RKO (cell line): ENCODE measurements at regions not wholly inside any gene's neighbourhood (a gene's known extent, or its start where the extent isn't known, plus 50 kb on each side); places are given as distances from the start of the nearest gene placed in this dataset.

Source experiments
- DNase-seq: peaks from one replicate; pipeline ENCODE4 v3.0.0-alpha.2; 2016; ENCODE audit warnings: low spot score

GRCh38 chr5:61623401-61624069, 291.5 kb downstream of the ZSWIM6 start:
- DNase-seq = no peak

GRCh38 chr5:61624553-61625136, 292.6 kb downstream of the ZSWIM6 start:
- DNase-seq = no peak

DNA sequence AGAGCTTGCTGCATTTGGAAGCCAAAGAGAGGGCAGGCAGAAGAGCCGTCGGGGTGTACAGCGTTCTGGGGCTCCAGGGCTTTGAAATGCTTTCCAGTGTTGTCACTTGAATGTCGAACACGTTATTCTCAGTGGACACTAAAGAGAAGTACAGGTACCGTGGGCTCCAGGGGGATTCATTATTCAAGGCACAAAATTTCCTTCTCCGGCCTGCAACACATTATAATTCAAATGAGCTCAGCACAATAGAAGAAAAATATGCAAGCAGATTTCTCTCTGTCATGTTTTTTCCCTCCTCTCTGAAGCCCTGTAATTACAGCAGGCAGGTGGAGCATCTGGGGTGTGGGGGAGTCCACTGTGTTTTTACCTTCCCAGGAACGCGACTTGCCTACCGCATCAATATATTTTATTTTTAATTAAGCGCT, 293.1 kb downstream of the ZSWIM6 start:
- no peak for DNase-seq

DNA sequence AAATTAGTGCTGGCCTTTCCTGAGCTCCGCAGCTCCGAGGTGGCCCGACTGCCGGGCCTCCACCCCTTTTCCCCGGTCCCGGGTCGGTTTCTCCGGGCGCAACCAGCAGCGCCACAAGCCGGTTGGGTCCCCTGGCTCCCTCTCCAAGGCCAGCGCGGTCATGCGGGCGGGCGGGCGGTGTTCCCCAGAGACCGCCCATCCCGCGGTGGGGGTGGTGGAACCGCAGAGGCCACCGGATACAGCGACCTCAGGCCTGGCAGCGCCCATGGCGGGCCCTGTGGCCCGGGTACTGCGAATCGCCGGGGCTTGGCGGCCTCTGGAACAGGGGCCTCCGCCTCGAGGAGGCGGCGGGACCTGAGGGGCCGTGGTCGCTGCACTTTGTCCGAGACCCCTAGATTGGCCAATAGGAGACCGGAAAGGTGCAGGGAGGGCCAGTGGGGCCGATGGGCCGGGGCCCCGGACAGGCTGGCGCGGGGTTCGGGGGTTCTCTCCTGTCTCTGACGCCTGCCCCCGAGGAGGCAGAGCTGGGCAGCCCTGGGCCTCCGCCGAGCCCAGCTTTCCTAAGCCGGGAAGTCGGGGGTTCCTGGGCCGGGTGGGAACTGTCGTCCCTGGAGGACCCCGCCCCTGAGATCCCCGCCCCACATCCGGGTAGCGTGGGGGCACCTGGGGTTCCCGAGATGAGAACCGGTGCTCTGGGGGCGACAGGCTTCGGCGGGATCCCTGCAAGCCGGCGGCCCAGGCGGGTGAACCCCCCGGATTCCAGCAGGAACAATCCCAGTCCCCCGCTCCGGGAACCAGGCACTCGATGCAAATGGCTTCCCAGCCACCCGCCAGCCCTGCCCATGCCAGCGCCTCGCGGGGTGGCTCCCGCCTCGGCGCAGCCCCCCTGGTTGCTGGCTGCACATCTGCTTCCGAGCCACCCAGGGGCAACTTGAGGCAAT, 293.9 kb downstream of the ZSWIM6 start:
- DNase-seq = no peak

DNA sequence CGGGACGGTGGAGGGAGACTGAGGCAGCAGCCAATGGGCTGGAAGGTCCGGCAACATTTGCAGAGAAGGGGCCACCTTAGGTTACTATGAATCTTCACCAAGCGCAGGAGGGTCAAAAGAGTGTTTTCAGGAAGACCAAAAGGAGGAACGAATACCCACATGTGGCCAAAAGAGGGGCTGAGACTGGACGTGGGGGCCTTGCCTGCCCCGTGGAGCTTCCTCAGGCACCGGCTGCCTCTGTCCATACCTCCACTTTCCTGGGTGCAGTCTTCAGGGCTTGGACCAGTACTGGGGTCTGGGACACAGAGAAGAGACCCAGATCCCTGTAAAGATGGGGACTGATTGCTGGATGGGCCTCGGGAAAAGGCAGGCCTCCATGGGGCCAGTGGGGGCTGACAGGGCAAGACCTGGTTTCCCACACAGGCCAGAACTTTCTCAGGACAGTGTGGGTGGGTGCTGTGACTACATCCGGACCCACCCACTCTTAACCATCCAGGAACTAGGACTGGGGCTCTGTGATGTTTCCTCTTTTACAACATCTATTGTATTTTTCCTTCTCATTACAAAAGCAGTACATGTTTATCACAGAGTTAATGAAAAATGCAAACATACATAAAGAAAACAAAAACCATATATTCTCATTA, 294.7 kb downstream of the ZSWIM6 start:
- DNase-seq = no peak

DNA sequence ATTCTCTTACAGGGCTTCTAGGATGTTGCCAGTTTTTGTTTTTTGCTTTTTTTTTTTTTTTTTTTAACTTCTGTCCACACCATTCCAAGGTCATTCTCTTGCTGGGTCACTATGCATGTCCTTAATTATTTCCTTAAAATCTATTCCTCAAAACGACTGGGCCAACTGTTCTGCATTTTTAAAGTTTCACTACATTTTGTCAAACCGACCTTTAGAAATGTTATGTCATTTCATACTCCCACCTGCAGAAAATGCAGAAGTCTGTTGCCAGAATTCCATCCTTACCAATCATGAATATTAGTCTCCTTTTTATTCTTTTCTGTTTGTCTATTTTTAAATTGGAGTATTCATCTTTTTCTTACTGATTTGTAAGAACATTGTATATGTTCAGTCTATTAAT, 295.5 kb downstream of the ZSWIM6 start:
- no peak for DNase-seq

- DNase-seq = no peak
Measured at GRCh38 chr5:61630908-61631307, 298.9 kb downstream of the ZSWIM6 start.

- no peak for DNase-seq
Measured at GRCh38 chr5:61631438-61631941, 299.4 kb downstream of the ZSWIM6 start.

GRCh38 chr5:61632064-61632463, 300.0 kb downstream of the ZSWIM6 start:
- no peak for DNase-seq

DNA sequence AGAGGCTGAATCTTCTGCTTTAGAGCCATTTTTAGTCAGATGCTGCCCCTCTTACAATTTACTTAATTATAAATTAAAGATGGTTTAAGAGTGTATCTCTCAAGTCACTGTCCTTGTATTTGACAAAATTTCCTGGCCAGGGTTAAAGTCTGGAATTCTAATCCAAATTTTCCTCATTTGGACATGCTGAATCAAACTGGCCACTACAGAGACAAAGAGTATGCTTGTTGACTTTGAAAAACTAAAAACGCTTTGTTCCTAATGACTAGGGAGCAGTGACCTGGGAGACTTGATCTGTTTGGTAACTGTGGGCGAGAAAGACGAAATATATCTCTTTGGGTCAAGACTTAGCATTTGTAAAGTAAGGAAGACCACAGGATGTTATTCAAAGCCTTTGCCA, 303.2 kb downstream of the ZSWIM6 start:
- no peak for DNase-seq

- no peak for DNase-seq
Measured at GRCh38 chr5:61637566-61637965, 305.5 kb downstream of the ZSWIM6 start.

GRCh38 chr5:61638476-61638875, 306.4 kb downstream of the ZSWIM6 start:
- DNase-seq = no peak

GRCh38 chr5:61640179-61641021, 308.3 kb downstream of the ZSWIM6 start:
- DNase-seq = no peak

DNA sequence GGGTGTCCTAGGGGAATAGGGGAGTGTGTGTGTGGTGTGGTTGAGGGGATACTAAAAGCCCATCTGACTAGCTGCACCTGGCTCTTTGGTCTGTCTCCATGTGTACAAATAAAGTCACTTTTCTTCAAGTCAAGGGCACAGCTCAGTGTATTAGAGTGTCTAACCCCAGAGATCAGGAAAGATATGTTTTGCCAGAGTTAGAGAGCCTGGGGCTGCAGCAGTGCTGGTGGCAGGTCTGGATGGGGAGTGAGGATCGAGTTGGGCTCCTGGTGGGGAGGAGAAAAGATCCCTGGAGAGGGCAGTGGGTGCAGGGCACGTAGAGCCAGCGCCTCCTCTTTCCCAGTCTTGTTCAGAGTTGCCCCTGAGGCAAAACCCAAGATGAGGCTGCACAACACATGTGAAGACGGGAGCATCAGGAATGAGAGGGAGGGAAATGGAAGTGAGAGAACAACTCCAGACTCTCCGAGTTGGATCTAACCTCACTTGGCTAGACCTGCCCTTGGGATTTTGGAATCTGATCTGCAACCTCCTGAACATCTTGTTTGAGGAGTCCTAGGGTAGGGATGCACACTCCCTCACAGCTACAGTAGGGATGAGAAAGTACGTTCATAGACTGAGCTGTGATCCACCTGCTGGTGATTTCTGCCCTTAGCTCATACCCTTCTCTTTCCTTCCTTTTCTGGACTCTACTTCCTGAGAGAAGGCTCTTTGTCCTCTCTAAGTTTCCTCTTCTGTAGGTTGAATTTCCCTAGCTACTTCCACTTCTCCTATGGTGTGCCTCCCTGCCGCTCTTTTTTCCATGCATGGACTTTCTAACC, 309.9 kb downstream of the ZSWIM6 start:
- no peak for DNase-seq

- no peak for DNase-seq
Measured at GRCh38 chr5:61647672-61648071, 315.6 kb downstream of the ZSWIM6 start.

DNA sequence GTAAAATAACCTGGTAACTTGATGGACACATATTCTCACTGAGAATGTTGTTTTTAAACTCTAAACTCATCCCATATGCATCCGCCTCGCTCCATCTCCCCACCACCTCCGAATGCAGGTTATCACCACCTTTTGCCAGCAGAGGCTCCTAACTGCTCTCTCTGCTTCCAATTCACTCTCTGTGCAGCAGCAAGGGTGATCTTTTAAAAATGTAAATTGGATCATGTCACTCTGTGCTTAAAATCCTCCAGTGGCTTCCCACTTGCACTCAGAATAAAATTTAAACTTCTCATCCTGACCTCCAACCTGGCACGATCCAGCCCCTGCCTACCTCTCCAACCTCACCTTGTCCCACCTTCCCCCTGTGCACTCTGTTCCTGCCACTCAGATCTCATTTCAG, 317.2 kb downstream of the ZSWIM6 start:
- no peak for DNase-seq

GRCh38 chr5:61649971-61650370, 317.9 kb downstream of the ZSWIM6 start:
- DNase-seq = no peak

- no peak for DNase-seq
Measured at GRCh38 chr5:61650661-61651060, 318.6 kb downstream of the ZSWIM6 start.

DNA sequence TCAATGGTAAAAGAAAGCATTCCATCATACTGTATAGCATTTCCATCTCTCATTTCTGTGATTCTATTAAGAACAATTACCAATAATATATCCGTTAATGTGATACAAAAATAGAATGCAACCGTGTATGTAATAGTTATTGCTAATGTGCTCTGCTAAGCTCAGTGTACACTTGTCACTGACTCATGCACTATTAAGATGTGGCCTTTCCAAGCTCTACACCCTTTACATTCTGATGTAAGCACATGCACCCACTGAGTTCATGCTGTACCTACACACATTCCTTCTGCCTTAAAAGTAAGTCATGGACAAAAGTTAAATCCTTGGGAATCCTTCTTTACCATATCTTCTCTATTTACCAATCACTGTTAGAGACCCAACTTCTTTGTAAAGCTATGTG, 319.1 kb downstream of the ZSWIM6 start:
- no peak for DNase-seq

- DNase-seq = no peak
Measured at GRCh38 chr5:61652916-61653315, 320.9 kb downstream of the ZSWIM6 start.
